IPS-18c (cell line): ENCODE measurements at regions not wholly inside any gene's neighbourhood (a gene's known extent, or its start where the extent isn't known, plus 50 kb on each side); places are given as distances from the start of the nearest gene placed in this dataset.
"Not testable (repeated sequence)": the region's sequence is repeated elsewhere in the genome, so short reads cannot be mapped to it uniquely, and the experiment has no call there.

Source experiments
- H3K4me3 ChIP-seq: 2 replicates; pipeline ENCODE4 v1.7.0; 2013; ENCODE audit warnings: low read depth, mild to moderate bottlenecking, low read length, moderate library complexity; ENCODE audit not compliant: insufficient read depth
- H3K9me3 ChIP-seq: one replicate; pipeline ENCODE4 v1.6.1; 2013; ENCODE audit warnings: mild to moderate bottlenecking, low read length, moderate library complexity; ENCODE audit not compliant: control insufficient read depth, insufficient read depth

DNA sequence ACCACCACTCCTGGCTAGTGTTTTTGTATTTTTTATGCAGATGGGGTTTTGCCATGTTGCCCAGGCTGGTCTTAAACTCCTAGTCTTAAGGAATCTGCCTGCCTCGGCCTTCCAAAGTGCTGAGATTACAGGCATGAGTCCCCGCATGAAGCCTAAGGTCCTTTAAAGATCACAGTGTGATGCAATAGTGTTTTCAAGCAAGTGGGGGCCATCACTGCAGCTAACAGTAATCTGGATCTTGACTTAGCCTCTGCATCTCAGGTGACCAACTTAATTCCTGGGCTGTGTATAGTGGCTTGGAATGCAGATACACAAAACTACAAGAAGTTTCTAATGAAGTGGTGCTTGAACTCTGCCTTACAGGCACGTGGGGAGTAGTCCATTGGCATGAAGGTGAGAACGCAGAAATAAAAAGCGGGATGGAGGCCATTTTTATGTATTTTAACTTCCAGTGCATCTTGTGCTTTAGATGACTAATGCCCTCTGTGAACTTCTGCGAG is 334.4 kb upstream of the SPRED2 start:
- H3K9me3 ChIP-seq: no peaks in the 10 kb centered on the region
- H3K4me3 ChIP-seq: no peak overlapping the region

DNA sequence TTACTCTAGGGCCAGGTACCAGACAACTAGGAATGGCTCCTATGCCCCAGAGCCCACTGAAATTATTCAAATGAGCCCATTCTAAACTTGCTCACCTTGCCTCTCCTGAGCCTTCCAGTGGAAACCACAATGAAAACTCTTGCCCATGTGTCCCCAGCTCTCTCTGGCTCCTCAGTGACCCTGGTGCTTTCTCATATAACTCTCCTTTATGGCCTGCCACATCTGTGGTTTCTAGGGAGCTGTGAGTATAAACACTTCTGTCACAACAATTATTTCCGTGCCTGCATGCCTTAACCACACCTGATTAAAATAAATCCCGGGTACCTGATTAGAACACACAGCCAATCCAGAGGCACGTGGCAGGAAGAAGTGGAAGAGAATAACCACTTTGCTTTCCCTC is 333.0 kb upstream of the SPRED2 start:
- Histone ChIP-seq H3K4me3 (no peak overlapping the region), H3K9me3 (no peaks in the 10 kb centered on the region)

DNA sequence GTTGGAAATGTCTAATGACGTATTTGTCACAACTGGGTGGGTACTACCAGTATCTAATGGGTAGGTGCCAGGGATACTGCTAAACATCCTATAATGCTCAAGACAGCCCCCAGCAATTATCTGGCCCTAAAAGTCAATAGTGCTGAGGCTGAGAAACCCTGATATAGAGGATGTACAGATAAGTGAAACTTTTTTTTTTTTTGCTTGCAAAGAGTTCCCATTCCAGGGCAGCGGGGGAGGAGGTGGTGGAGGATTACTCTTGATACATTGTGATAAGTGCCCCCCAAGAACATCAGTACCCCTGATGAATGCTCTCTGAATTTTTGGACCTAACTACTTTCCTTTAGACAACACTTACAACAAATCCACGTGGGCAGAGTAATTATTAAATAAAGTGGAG is 329.7 kb upstream of the SPRED2 start:
- H3K9me3 ChIP-seq: no peaks in the 10 kb centered on the region
- no peak overlapping the region for H3K4me3 ChIP-seq

DNA sequence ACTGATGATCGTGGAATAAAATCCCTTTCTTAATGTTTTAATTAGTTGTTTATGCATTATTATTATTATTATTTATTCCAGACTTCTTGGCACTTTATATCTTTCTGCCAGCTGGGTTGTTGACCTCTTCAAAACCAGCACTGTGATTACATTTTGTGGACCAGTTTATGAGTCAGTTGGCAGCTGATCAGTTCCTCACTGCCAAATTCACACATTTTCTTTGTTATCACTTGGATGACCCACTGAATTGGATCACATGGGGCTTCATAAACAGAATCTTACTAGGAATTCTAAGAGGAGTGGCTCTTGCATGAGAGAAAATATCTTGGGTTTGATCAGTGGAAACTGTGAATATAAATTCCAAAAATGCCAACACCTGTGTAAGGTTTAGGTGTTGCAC is 321.8 kb upstream of the SPRED2 start:
- Histone ChIP-seq H3K9me3 (peaks cover 3% of the 10 kb centered on the region), H3K4me3 (no peak overlapping the region)

DNA sequence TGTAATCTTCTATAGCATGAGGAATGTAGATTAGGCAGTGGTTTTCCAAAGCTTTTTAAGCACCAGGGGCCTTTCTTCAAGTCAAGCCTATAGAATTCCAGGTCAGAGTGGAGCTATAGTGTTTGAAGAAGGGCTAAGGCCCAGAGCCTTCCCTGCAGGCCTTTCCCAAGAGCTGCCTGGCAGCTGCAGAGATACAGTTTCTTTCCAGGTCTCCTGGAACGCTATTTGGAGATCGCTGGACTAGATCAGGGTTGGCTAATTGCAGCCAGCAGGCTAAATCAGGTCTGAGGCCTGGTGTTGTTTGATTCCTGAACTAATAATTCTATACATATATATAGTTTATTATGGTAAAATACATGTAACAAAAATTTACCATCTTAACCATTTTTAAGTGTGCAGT is 319.0 kb upstream of the SPRED2 start:
- no peak overlapping the region for H3K4me3 ChIP-seq
- H3K9me3 ChIP-seq: no peaks in the 10 kb centered on the region

DNA sequence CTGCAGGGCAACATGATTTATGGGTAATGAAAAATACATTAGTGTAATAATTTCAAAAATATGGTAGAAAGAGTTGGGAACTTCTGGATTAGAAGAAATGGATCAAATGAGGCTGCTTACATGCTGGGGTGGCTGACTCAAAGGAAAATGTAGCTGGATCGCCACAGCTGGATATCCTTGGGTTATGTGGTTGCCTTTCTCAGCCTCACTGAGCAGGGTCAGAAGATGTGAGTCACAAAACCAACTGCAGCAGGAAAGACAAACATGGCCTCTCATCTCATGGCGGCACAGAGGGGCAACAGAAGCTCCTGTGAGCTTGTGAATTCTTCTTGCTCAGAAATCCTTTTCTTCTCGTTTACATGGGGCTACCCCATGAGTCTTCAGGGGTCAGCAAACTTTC is 317.1 kb upstream of the SPRED2 start:
- Histone ChIP-seq H3K9me3 (no peaks in the 10 kb centered on the region), H3K4me3 (no peak overlapping the region)

DNA sequence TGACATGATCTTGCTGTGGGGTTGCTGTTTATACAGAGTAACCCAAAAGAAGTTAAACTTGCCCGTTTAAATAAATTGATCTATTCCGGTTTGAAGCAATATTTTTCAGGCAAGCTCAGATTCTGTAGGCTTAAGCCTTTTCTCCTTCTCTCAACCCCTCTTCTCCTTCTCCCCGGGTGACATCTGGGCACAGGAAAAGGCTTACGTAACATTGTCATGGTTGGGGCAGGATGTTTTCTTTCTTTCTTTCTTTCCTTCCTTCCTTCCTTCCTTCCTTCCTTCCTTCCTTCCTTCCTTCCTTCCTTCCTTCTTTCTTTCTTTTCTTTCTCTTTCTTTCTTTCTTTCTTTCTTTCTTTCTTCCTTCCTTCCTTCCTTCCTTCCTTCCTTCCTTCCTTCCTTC is 315.5 kb upstream of the SPRED2 start:
- not testable (repeated sequence) for H3K9me3 ChIP-seq, H3K4me3 ChIP-seq

DNA sequence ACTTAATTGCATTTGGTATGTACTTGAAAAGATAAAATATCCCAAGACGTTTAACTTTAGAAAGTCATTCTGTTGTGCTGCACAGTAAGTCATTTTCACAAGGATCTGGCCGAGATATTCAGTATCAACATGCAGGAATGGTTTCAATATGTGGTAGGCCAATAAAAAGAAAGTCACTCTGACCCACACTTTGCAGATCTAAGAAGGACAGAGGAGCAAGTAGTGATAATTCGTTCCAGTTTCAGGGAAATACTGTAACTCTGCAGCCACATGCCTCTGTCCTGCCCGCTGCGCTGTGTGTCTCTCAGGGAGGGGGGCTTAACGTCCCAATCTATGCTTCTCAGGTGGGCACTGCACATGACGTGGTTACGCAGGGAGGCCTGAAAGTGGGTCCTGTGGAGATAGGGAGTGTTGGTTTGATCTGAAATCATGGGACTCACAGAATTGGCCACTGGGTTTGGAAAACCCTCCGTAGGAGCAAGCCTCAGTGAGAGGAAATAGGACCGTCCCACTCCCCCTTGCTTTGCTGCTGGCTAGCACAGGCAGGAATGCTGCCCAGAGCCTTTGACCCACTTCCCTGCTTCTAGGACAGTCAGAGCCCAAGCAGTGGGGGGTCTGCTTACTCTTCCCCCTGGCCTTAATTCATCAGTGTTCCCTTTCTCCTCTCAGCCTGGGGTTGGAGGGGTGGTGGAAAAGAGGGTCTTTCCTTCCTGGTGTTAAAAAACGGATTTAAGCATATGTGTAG is 314.7 kb upstream of the SPRED2 start:
- Histone ChIP-seq H3K9me3 (no peaks in the 10 kb centered on the region), H3K4me3 (no peak overlapping the region)

DNA sequence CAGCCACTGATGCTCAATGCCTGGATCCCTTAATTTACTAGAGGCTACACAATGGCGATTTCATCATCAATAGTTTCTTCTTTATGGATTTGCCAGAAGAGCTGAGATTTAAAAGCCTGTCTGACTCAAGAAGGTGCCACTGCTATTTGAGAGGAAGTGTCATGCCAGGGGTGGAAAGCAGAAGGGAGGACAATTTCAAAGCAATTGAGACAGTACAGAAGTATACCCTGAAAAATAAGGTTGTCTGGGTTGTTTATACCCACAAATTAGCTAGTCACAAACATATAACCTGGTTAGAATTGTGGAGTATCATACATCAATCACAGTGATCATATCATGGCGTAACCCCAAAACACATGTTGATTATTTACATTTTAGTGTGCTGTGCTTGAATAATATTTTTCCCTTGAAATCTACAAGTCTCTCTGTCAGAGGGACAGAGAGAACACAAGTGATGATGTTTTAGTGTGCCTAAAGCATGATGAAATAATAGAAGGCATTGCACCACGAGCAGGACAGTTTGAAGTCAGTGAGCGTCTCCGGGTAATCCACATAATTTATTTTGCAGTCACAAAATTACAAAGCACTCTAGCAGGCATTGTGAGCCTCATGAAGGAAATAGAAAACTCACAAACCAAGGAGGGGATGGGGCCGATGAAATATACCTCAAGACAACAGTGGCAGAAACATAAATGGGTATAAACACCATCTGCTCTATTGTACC is 312.2 kb upstream of the SPRED2 start:
- H3K4me3 ChIP-seq: no peak overlapping the region
- no peaks in the 10 kb centered on the region for H3K9me3 ChIP-seq

DNA sequence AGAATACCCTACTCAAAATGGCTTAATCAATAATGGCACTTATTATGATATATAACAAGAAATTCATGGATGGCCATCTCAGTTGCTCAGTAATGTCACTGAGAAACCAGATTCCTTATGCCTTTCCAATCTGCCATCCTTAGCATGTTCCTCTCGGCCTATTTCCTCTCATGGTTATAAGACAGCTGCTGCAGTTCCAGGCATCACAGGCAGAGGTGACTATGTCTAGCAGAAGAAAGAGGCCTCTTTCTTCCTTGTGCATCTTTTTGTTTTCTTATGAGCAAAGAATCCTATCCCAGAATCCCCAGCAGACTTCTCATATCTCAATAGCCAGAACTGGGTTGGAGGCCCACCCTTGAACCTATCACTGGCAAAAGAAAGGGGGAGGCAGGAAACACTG is 310.6 kb upstream of the SPRED2 start:
- Histone ChIP-seq H3K9me3 (no peaks in the 10 kb centered on the region), H3K4me3 (no peak overlapping the region)

DNA sequence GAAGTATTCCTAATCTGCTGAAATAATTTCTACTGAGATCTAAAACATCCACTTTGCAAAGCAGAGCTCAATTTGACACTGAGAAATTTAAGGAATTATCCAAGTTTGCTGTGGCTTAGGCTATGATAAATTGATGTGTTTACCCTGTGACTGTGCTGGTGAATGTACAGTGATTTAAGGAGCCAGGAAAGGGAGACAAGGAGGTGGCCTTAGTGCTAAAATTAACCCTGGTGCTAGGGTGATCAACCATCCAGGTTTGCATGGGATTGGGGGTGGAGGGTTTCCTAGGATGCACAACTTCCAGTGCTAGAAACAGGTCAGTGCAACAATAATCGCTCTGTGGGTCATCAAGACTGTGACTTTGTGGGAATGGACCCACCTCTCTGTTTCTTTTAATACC is 307.5 kb upstream of the SPRED2 start:
- no peaks in the 10 kb centered on the region for H3K9me3 ChIP-seq
- H3K4me3 ChIP-seq: no peak overlapping the region

DNA sequence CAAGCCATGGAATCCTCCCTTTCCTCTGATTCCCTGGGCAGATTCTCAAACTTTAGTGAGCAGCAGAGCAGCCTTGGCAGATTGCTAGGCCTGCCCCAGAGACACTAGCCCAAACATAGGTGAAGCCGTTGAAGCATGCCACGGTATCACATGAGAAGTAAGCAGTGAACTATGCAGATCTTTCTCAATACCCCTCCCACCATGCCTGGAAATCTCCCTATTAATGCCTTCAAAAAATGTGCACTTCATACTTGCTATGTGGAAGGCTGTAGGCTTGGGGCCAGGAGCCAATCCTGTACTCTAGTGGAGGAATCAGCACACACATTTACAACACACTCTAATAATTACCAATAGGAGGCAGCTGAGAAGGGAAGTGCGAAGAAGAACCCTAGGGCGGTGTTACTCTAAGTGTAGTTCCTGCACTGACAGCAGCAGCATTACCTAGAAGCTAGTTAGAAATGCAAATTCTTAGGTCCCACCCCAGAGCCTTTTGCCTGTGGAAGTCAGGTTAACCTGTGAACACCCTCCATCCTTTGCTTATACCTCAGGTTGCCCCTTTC is 305.1 kb upstream of the SPRED2 start:
- H3K4me3 ChIP-seq: no peak overlapping the region
- no peaks in the 10 kb centered on the region for H3K9me3 ChIP-seq

DNA sequence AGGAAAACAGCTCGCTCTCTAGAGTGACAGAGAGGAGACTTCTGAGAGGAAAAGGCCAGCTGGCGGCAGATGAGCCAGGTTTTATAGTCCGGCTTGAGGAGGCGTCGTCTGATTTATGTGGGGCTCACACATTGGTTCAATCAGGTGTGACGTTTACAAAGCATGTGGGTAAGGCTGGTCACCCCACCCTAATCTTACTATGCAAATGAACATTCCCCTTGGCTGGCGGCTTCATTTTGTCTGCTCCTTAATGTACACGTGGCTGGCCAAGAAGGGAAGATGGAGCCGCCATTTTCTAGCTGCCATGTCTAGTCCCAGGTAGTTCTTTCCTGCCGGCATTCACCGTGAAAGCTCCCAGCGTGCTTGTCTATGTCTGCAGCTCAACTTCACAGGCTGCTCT is 299.1 kb upstream of the SPRED2 start:
- no peak overlapping the region for H3K4me3 ChIP-seq
- no peaks in the 10 kb centered on the region for H3K9me3 ChIP-seq

DNA sequence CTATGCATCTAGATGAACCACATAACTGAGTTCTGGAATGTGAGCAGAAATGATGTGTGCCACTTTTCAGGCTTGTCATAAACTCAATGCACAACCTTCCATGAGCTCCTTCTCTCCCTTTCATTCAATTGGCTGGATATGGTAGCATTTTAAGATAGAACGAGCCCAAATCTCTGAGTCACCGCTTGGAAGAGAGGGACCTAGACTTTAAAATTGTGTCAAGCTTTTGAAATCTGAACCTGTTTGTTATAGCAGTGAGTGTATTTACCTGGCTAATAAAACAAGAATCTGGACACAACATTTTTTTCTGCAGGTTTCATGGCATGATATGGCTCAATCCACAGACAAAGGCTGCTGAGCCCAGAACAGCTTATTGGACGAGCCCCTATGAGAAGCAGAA is 297.8 kb upstream of the SPRED2 start:
- H3K4me3 ChIP-seq: no peak overlapping the region
- H3K9me3 ChIP-seq: no peaks in the 10 kb centered on the region

DNA sequence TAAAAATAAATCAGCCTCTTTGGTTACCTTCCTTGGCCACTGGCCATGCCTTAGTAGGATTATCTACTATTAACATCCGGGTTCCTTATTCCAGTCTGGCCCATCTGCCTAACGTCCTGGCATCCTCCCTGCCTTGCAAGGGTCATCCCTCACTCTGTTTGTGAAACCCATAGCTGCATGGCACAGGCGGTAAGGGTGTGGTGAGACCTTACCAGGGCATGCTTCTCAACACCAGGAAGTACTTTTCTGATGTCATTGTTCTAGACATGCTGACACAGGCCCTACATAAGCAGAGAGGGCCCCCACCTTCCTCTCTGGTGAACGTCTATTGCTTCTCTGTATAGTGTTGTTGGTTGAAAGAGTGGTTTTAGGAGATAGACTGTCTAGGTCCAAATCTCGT is 296.8 kb upstream of the SPRED2 start:
- Histone ChIP-seq H3K4me3 (no peak overlapping the region), H3K9me3 (no peaks in the 10 kb centered on the region)

DNA sequence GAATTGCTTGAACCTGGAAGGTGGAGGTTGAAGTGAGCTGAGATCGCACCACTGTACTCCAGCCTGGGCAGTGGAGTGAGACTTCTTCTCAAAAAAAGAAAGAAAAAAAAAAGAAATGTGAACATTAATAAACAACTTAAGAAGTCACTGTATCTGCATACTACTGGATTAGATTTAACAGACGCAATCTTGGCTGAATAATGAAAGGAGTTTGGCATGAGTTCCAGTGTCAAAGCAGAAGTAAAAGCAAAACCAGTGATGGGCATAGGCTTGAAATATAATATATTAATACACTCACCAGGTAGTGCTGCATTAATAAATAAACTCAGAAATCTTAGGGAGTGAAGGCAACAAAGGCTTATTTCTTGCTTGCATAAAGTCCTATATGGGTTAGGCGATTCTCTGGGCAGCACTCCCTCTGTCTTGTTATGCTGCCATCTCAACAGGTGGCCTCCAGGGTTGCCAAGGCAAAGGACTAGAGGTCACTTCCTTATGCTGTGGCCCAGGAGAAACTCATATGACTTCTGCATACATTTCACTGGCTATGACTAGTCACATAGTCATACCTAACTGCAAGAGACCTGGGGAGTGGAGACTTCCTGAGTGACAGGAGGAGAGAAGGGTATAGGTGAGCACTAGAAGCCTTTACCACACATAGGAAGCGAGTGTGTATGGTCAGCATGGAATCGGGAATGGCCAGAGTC is 296.2 kb upstream of the SPRED2 start:
- Histone ChIP-seq H3K4me3 (no peak overlapping the region), H3K9me3 (no peaks in the 10 kb centered on the region)

DNA sequence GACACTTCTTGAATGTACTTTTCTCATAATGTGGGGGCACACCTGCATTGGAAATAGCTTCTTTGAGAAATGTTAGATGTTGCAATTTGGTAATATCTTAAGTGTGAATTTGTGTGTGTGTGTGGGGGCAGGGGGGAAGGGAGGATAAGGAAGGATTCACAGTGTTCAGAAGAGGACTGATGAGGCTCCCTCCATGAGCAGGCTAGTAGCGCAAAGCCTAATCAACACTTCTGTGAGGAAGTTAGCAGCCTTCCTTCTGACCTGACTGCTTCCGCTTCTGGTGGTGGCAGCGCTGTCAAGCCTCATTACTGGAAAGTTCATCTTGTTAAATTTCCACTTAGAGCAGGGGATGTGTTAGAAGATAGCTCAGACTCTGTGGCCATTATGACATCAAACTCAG is 295.4 kb upstream of the SPRED2 start:
- H3K9me3 ChIP-seq: no peaks in the 10 kb centered on the region
- H3K4me3 ChIP-seq: no peak overlapping the region

DNA sequence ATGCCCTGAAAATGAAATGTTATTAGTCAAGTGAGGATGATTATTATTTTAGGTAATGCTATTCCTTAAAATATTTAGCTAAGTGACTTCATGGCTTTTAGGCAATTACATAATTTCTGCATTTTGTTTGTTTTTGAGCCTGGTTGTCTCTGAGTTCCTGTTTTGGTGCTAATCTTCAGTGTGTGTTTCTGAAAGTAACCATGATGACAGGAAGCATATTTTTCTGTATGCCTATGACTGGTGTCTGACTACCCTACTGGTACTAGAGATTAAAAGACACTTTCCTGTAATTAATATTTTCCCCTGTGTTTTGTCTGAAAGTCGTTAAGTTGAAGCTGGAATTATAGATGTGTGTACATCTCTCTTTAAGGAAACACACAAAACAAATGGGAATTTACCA is 295.0 kb upstream of the SPRED2 start:
- no peaks in the 10 kb centered on the region for H3K9me3 ChIP-seq
- no peak overlapping the region for H3K4me3 ChIP-seq
